Esophagus muscularis mucosa (tissue), 2 donors: ENCODE measurements at regions not wholly inside any gene's neighbourhood (a gene's known extent, or its start where the extent isn't known, plus 50 kb on each side); places are given as distances from the start of the nearest gene placed in this dataset.

Experiments
- POLR2A ChIP-seq: fragments of 450-650 bp; IDR thresholded peaks from one replicate; pipeline ENCODE4 v1.6.1; 2017; ENCODE audit warnings: antibody characterized with exemption, moderate library complexity, mild to moderate bottlenecking, low read depth
- POLR2AphosphoS5 ChIP-seq, 2 donors: sonication (generic); formaldehyde crosslinking; IDR thresholded peaks; one replicate each; pipeline ENCODE4 v1.6.1; 2017; ENCODE audit warnings: antibody characterized with exemption in 2 of 2

DNA sequence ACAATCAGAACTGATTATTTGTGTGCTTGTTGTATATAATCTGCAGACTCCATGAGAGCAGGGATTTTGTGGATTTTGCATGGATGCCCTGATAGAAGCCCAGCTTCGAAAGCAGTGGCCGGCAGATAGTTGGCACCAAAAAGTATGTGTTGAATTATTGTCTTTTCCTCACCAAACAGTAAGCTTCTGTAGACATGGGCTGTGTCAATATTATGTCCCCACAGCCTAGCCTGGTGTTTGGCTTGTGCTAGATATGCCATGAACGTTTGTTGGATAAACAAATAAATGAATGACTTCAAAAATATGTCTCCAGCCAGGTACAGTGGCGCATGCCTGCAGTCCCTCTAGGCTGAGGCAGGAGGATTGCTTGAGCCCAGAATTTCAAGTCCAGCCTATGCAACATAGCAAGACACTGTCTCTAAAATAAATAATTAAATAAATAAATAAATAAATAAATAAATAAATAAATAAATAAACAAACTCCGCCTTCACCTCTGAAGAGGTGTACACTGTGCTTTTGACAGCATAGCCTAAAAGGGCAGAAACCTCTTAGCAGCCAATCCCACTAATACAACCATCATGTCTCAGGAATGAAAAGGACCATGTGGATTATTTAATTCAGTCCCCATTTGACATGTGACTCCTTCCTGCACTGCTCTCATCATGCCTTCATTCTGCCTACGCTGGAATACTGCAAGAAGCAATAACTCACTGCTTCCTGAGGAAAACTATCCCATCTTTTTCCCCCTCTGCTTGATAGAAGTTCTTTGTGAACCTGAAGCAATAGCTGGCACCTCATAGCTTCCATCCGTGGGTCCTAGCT, 335.2 kb downstream of the FBXW7 start:
- TF ChIP-seq POLR2AphosphoS5 (IDR thresholded peaks at IDR 0.05) (no peak), POLR2A (no peak)
